Activated CD4-positive, alpha-beta T cell treated with anti-CD3 and anti-CD28 coated beads, Interleukin-2, amount 50 U/mL, for 4 hours (primary cell): ENCODE measurements at regions not wholly inside any gene's neighbourhood (a gene's known extent, or its start where the extent isn't known, plus 50 kb on each side); places are given as distances from the start of the nearest gene placed in this dataset.

Experiments
- DNase-seq, 2 experiments: peaks; one replicate each; pipeline ENCODE4 v3.0.0-alpha.2; 2020

DNA sequence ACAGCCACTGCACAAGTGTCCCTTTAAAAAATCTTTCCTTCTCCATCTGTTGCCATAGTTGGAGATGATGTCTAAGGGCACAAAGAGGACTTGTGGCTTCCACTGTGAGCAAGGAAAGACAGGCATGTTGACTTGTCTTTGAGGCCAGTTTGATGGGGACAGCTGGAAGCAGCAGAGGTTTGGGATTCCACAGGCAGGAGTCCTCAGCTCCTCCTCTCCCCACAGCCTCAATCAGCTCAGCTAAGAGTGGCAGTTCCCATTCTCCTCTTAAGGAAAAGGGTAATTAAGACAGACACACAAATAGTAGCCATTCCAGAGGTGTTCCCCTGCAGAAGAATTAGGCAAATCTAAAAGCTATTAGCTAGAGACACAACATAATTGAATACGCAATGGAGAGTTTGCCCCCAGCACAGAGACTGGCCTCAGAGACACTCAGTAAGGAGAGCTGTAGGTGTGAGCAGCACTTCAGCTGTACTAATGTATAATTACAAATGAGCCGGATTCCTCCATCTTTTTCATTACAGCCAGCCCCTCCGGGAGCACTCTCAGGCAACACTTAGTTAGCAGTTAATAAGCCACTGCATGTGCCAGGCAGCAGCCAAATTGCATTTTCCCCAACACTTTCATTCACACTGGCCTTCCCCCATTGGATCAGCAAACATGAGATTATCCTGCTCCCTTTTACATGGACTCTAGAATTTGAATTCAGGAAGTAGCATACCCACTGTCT lies 434.0 kb downstream of the FOXO1 start:
- no peak for DNase-seq

DNA sequence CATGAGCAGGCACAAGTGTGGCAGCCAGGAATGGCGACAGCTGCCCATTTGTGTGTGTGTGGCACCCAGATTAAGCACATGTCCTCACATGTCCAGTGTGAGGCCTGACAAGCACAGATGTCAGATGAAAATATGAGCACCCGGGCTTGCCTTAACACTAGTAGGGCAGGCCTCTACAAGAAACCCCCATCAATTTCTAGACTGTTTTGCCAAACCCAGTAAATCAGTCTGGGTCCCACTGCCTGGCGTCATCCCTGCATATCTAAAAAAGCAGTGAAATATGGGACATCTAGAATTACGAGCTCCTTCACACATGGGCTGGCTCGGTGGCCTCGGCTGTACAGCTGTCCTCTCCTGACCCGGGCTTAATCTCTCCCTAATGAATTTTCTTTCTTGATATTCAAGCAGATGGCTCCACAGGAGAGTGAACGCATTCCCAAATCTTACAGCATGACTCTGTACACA lies 432.7 kb downstream of the FOXO1 start:
- no peak for DNase-seq

DNA sequence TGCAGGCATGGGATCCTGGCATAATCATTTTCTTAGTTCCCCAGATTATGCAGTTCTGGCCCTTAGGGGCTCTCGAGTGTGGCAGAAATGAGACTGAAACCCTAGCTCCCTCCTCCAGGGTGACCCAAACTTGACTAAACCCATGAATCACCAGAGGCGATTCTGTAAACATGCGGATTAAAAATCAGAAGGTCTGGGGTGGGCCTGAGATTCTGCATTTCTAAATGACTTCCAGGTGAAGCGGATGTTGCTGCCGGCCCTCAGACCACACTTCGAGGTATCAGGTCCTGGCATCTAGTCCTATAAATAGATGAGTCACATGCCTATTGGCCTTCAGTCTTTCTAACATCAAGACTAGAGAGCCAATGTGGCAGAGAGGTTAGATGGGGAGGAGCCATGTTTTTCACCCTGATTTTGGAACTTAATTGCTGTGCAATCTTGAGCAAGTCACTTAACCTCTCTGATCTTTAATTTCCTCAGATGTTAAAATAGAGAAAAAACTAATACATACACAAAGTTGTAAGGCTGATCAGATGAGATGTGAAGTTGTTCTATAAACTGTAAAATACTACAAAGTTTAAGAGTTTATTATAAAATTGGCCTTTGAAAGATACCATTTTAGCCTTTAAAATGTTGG lies 431.2 kb downstream of the FOXO1 start:
- no peak for DNase-seq

DNA sequence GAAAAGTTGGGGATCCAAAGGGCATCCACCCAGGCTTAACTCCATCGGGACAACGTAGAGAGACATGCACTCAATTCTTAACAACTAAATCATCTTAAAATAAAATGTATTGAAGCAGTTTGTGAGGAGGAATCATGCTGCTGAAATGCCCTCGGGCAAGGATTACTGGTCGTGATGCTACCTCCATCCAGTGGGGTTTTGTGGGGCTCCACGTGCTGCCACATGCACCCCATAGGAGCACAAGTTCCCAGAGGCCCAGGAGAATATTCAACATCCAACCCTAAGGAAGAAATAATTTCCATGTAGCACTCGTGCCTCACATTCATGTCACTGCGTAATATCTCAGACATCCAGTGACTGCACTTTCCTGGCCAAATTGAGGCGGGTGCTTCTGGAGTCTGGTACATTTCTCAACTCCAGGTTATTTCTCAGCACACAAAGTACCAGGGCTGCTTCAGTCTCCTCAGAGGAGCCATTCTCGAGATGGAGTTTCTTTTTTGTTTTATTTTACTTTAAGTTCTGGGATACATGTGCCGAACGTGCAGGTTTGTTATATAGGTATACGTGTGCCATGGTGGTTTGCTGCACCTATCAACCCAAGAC lies 429.8 kb downstream of the FOXO1 start:
- no peak for DNase-seq

DNA sequence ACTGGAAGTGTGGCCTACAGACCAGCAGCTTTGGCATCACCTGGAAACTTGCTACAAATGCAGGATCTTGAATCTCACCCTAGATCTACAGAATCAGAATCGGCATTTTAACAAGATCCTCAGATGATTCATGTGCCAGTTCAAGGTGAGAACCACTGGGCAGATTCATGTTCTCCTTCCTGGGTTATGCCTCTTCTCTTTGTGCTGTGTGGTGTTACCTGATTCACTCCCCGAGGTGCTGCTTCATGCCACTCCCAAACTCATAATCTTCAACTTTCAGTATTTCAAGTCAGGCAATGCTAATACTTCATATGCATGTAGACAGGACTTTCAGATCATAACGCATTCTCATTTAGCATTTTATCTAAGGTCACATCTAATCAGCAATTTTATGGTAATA lies 427.7 kb downstream of the FOXO1 start:
- no peak for DNase-seq

DNA sequence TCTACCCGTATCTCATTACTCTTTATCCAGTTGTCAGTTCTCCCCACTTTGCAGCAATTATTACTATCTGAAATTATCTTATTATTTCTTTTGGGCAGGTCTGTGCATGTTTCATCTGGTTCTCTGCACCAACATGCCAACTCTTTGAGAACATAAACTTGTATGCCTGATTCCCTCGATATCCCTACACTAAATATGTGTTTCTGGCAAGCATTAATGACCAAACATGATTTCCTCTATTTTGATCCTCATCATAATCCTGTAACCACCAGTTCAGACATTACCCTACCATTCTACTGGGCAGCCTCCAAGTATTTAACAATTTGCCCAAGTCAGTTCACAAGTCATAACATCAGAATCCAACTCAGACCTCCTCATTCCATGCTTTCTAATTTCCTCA lies 426.1 kb downstream of the FOXO1 start:
- DNase-seq, result no peak

DNA sequence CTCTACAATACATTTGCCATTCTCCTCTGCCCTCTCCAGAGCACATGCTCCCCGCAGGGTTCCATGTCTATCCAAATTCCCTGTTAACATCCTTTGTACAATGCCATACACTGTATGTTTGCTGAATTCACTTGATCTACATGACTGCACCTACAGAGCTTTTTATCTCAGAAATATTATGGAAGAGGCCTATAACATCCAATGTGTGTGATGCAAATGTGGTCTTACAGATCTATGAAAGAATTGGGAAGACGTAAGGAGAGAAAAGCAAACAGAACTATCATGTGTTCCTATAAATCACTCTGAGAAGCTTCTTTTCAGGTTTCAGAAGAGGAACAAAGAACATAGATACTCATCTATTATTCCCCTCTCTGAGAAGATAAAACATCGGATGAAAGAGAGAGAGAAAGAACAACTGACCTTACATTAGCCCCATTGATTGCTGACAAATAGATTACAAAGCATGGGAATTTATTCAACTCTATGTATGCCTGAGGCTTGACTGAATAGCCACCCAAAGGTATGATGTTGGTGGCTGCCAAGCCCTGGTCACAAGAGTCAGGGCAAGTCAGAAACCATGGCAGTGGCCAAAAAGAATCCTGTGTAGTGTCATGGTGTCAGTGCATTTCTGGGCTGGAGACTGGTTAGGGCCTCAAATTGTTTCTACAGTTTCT lies 425.2 kb downstream of the FOXO1 start:
- no peak for DNase-seq

DNA sequence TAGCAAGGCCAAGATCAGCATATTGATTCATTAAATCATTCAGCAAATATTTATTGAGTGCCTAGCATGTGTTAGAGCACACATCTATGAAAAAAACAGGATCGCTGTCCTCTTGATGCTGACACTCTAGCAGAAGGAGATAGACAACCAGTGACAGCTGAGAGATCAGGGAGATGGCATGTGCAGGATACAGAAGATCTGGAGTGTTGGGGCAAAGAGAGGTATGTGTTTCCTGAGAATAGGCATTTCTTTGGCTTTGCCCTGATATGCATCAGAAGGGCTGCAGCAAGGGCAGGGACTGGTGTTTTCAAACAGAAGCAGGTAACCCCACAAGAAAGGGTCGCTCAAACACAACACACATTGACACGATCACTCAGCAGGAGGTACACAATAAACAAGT lies 423.4 kb downstream of the FOXO1 start:
- DNase-seq, result no peak

DNA sequence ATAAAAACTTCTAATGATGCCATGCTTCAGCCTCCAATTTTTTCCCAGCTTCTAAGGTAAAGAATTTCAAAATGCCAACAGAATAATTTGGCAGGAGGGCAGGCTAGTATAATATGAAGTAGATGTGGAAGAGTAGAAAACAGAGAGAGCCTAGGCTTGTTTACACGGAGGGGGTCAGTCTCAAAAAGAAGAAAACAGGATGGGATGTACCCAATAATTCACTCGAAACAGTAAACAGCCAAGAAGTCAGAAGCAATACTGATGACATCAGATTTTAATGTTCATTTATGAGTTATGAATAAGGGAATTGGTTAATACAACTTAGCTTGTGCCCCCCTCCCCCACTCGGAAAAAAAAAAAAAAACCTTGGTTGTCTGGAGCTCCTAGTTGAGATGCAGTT lies 422.5 kb downstream of the FOXO1 start:
- DNase-seq, result no peak

DNA sequence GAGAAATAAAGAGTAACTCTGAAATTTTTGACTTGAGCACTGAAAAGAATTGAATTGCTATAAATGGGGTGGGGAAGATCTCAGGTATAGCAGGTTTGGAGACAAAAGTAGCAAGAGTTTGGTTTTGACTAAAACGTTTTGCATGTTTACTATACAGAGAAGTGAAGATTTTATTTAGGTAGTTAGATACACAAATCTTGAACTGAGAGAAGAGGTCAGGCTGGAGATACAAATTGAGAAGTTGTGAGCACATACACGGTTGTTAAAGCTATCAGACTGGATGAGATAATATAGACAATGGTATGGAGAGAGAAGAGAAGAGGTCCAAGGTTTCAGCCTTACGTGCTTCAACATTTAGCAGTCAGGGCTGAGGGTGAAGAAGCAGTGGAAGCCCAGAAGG lies 420.9 kb downstream of the FOXO1 start:
- no peak for DNase-seq

DNA sequence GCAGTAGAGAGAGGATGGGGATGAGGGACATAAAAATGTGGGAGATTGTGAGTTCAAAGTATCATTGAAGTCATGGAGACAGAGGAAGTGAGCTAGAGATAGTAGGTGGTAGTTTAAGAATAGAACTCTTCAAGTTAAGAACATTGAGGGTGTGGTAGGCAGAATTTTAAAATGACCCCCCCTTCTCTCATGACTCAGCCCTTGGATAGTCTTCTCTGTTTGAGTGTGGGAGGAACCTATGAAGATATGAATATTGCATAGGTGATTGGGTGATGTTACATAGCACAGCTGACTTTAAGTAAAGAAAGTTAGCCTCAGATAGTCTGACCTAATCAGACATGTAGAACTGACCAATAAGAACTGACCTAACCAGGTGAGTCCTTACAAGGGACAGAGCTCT lies 418.6 kb downstream of the FOXO1 start:
- DNase-seq, result no peak

DNA sequence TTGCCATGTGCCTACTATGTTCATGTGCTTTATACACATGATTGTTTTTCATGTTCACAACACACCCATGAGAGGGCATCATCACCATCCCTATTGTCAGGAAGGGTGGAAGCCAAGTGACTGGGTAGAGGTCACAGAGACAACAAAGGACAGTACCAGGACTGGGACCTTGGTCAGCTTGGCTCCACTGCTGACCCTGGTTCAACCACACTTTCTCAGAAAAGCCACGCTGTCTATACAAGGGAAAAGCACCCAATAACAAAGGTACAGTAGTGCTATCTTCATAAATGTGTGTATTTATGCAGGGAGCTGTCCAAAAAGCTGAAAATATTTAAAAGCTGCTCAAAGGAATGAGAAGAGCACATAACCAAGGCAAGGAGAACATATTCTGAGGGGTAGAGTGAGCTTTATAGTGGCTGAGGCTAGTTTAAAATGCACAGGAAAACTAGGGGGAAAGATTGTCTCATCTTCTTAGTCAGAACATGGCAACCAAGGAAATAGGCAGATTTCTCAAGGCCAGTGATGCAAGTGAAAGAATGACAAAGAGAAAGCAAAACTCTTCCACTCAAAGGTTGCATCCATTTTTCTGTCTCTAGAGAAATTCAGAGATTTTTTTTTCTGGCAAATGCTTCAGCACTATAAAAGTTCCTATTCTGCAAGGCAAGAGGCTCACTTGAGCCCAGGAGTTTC lies 415.0 kb downstream of the FOXO1 start:
- no peak for DNase-seq

DNA sequence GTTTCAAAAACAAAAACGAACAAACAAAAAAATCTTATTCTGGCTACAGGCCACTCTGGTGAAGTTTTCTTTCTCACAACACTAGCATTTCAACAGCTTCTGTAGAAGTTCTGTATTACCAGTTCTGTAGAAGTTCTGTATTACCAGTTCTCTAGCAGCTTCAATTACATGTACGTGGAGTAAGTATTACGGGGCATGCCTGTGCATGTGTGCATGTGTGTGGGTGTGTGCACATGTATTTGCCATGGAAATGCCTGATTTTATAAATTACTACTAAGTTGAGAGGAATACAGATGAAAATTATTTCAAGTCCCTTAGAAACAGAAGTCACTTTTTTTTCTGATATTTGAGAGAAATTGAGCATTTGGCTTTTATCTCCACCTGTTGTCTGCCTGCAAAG lies 414.2 kb downstream of the FOXO1 start:
- DNase-seq, result no peak

DNA sequence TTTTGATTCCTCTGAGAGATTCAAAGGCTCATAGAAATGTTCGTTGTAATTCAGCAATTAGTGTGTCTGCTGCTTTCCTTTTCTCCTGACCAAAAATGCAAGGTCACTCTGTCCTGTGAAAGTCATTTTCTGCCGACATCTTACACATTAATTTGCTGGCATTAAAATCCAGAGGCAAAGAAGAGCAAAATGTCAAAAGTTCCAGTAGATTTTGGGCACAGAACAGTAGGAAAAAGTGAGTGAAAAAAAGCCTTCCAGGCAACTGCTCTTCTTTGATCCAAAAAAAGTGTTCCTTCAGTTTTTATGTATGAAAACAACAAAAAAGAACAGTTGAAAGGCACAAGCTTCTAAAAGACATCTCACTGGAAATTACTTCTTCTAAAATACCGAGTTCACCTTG lies 413.8 kb downstream of the FOXO1 start:
- no peak for DNase-seq

DNA sequence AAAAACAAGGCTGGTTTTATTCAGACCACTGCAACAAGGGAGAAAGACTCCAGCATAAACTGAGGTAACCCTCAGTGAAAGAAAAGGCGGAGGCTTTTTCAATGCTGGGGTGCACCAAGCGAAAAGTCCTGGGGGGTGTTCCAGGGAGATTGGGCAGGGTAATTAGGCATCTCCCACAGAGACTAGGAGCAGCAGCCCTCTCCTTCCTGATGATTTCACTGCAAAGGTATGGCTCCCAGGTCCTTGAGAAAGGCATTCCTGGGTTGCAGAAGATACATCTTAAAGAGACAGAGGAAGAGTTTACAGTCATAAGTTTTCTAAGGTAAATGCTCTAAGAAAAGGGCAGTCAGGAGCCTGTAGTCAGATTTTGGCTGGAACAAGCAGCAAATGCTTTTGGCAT lies 412.0 kb downstream of the FOXO1 start:
- no peak for DNase-seq

DNA sequence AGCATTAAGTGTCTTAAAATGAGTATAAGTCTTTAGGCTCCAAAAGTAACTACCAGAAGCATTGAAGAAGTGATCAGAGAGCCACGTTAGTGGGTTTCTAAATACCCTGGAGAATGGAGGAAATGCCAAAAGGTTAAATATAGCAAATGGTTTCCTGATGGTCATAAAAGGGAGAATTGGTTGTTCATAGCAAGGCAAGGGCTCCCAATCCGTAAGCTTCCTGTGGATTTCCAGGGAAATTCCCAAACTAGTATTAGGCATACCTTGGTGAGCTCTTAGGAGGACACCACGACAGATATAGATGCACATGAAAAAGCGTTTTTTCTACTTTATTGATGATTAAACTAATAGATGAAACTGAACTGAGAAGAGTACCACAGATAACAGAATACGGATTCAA lies 410.9 kb downstream of the FOXO1 start:
- DNase-seq, result no peak

DNA sequence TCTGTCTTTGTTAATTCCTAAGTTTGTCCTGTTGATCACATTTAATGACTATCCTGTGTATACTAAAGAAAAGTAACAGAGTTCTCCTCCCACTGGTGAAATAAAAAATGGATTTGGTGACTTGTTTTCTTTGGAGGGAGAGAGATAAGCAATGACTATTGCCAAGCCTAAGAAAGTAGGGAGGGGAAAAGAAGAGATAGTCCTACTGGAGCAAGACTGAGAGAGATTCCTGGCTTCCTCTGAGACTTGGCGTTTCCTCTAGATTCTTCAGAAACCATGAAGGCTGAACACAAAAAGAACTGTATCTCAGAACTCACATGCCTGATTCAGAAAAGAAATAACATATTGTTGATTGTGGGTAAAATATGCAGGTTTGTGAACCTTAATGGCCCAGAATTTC lies 406.5 kb downstream of the FOXO1 start:
- no peak for DNase-seq

DNA sequence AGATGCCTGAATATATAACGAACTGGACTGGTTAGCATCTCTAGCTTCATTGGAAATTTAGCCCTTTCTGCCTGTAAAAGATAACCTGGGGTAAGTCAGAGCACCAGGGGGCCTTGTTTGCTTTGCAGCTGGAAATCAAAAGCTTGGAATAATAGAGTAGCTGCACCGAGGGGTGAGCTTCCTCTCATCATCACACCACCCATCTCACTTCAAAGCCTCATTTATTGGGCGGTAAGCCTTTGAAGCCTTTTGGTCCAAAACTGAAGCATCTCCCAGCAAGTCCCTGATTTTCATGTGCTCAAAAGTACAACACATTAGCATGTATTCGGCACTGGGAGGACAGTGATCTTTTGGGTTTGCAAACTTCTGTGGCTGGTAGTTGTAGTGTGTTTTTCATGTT lies 405.1 kb downstream of the FOXO1 start:
- DNase-seq, result no peak

DNA sequence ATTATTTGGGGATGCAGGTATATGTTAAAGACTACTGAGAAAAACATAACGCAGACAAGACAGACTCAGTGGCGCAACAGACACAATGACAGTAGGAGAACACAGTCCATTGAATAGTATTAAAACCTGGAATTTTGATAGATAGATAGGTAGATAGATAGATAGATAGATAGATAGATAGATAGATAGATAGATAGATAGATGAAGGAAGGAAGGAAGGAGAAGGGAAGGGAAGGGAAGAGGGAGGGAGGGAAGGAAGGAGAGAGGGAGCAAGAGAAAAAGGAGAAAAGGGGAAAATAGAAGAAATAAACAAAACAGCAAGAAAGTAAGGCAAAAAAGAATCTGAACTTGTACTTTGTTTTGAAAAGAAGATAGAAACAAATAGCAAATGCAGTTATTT lies 404.5 kb downstream of the FOXO1 start:
- no peak for DNase-seq

DNA sequence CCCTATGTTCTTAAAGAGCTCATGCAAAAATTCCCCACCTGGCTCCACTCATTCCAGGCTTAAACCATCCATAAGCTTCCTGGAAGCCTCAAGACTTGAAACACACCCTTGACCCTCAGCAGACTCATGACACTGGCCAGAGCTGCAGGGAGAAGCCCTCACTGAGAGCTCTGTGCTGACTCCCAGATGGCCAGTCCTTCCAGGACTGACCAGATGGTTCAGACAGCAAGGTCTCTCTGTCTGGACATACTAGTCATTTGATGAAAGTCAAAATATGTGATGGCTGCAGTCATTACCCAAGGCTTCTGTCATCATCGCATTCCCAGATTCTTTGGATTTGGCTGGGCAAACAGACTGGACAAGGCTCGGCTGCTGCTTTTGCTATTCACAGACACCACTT lies 397.4 kb downstream of the FOXO1 start:
- no peak for DNase-seq

DNA sequence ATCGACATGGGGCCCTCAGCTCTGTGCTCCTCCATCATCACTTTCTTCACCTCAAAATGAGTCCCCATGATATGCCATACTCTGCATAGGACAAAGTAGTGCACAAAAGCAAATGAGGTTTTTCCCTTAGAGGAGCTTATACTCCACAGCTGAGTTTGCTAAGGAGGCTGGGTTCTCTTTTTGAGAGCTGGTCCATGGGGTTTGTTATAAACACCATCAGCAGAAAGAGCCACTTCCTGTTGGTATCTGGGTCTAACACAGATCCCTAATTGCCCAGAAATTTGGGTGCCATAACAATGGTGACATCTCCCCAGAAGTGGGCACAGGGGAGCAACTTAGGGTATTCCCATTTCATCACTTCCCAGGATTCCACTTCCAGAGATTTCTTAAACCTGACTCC lies 395.7 kb downstream of the FOXO1 start:
- no peak for DNase-seq

DNA sequence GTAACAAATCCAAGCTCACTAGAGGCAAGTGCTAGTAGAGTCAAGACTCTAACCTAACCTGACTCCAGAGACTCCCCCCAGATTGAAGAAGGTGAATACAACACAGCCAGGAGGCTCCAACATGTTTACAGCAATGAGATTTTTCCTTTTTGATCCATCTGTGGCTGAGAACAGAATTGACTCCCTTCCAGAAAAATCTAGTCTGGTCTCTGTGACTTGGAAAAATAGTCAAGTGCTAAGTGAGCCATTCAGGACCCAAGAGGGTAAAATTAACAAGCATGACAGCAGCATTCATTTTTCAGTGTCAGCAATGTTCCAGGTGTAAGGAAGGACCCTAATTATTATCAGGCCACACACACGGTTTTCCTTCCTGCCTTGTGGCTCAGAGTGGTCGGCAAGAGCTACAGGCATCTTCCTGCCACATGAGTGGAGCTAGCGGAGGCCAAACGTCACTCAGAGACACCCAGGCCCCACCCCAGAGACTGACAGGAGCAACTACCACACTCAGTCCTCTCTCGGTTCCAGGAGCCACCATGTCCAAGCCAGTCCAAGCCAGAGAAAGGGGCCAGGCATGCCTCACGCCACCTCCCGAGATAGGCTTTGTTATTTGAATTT lies 395.1 kb downstream of the FOXO1 start:
- no peak for DNase-seq
